DMS 273 treated with DMSO at 0.1 percent for 48 hours (cell line): ENCODE measurements at regions not wholly inside any gene's neighbourhood (a gene's known extent, or its start where the extent isn't known, plus 50 kb on each side); places are given as distances from the start of the nearest gene placed in this dataset.
"Not testable (repeated sequence)": the region's sequence is repeated elsewhere in the genome, so short reads cannot be mapped to it uniquely, and the experiment has no call there.

Source experiments
- DNase-seq: peaks from one replicate; lab custom pipeline; 2025; lab: John Stamatoyannopoulos, UW

- DNase-seq: no peak
Observed at GRCh38 chr20:40634891-40635290, 54.1 kb downstream of the MAFB start.

- DNase-seq: no peak
Observed at GRCh38 chr20:40633123-40633850, 55.7 kb downstream of the MAFB start.

GRCh38 chr20:40632346-40632976 is 56.6 kb downstream of the MAFB start:
- no peak for DNase-seq

GRCh38 chr20:40631119-40631631 is 57.9 kb downstream of the MAFB start:
- DNase-seq: no peak

GRCh38 chr20:40630713-40631112 is 58.3 kb downstream of the MAFB start:
- DNase-seq: no peak

- DNase-seq: no peak
Observed at GRCh38 chr20:40630099-40630498, 58.9 kb downstream of the MAFB start.

GRCh38 chr20:40628877-40629276 is 60.2 kb downstream of the MAFB start:
- DNase-seq: no peak

GRCh38 chr20:40619053-40619452 is 70.0 kb downstream of the MAFB start:
- not testable (repeated sequence) for DNase-seq

- DNase-seq: no peak
Observed at GRCh38 chr20:40617594-40617993, 71.4 kb downstream of the MAFB start.

GRCh38 chr20:40612837-40613236 is 76.2 kb downstream of the MAFB start:
- no peak for DNase-seq

- DNase-seq: no peak
Observed at GRCh38 chr20:40612247-40612646, 76.8 kb downstream of the MAFB start.

GRCh38 chr20:40610730-40611129 is 78.3 kb downstream of the MAFB start:
- no peak for DNase-seq

- no peak for DNase-seq
Observed at GRCh38 chr20:40607927-40608326, 81.1 kb downstream of the MAFB start.

GRCh38 chr20:40606660-40607059 is 82.4 kb downstream of the MAFB start:
- DNase-seq: no peak

- DNase-seq: no peak
Observed at GRCh38 chr20:40606237-40606636, 82.8 kb downstream of the MAFB start.

- DNase-seq: no peak
Observed at GRCh38 chr20:40604416-40604815, 84.6 kb downstream of the MAFB start.

- no peak for DNase-seq
Observed at GRCh38 chr20:40603057-40603651, 85.9 kb downstream of the MAFB start.

GRCh38 chr20:40602381-40602780 is 86.7 kb downstream of the MAFB start:
- DNase-seq: no peak

GRCh38 chr20:40600441-40601219 is 88.4 kb downstream of the MAFB start:
- no peak for DNase-seq

- DNase-seq: no peak
Observed at GRCh38 chr20:40599987-40600386, 89.0 kb downstream of the MAFB start.

GRCh38 chr20:40592941-40593340 is 96.1 kb downstream of the MAFB start:
- no peak for DNase-seq

- DNase-seq: no peak
Observed at GRCh38 chr20:40591536-40591935, 97.5 kb downstream of the MAFB start.
